ENCODE measurements at regions not wholly inside any gene's neighbourhood (a gene's known extent, or its start where the extent isn't known, plus 50 kb on each side); places are given as distances from the start of the nearest gene placed in this dataset.

GRCh38 chr15:46251903-46252302 lies 617.1 kb downstream of the SQOR start:
- DNase-seq (ENCODE audit: low read depth) = no peak

GRCh38 chr15:46258056-46258455 lies 623.2 kb downstream of the SQOR start:
- no peak for DNase-seq (ENCODE audit: low read depth)

GRCh38 chr15:46260937-46261336 lies 626.1 kb downstream of the SQOR start:
- no peak for DNase-seq (ENCODE audit: low read depth)

DNA sequence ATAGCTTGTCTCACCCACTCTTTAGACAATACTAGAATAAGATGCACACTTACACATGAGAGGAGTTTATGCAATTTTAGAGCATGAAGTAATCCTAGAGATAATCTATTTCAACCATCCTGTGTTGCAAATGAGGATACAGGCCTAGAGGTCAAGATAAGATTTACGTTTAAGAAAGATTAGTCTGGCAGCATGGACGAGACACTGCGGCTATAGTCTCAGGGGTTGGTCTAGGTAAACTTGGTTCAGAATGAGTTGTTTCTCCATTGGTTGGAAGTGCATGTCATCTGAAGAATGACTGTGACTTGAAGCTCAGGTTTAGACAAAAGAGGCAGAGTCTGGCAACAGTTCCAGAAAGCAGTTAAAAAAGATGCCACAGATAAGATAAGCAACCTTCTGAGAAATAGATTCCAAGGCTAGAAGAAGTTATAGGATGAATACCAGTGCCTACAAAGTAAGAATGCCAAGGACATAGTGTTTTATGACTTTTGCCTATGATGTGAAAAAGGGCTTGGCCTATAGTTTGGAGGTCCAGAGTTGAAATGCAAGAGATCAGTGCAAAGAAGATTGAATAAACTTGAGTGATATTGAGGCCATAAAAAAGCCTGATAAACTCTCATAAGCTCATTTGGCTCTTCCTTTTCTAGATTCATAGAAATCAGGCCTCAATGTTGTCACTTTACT lies 631.0 kb downstream of the SQOR start:
- DNase-seq (ENCODE audit: low read depth) = no peak

- no peak for DNase-seq (ENCODE audit: low read depth)
Observed at GRCh38 chr15:46266661-46267060, 631.8 kb downstream of the SQOR start.

DNA sequence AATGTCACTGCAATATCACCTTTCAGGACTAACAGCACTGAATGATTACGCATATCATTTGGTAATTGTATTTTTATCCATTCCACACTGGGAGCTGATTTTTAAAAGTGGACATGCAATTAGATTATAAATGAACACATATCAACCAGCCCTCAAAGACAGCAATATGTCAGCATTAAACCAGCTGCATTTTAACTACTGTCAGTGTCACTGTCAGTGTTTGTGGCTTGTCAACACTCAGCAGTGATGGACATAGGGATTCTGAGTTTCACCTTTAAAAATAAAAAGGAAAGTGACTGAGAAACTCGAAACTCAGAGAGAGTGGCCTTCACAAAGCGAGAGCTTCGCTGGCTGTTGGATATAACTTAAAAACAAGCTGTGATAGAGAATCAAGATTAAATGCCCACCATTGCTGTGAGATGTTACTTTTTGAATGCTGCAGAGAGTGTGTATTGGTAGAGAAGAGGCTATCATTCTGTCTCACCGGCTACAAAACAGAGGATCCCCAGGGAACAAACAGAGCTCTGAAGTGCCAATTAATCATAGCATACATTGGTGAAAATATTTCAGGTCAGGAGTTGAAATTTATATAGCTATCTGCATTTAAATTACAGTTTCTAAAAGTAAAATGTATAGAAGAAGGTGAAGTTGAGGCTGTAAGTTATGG lies 635.8 kb downstream of the SQOR start:
- no peak for DNase-seq (ENCODE audit: low read depth)

- no peak for DNase-seq (ENCODE audit: low read depth)
Observed at GRCh38 chr15:46275701-46276100, 640.9 kb downstream of the SQOR start.

DNA sequence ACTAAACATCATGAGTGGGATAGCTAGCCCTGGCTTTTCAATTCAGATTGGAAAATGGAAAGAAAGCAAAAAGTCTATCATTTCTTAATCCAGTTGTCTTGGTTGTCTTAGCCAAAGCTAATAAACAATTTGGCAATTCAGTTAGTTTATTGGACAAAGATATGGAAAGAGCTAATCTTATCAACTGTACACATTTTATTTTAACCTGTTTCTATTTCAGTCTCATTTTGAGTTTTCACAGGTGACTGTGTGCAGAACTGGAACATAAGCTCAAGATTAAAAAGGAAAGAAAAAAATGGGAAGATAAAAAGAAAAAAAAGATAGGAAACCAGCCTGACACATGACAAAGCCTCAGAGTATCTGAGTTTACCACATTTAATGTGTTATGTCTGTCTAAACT lies 642.6 kb downstream of the SQOR start:
- no peak for DNase-seq (ENCODE audit: low read depth)

DNA sequence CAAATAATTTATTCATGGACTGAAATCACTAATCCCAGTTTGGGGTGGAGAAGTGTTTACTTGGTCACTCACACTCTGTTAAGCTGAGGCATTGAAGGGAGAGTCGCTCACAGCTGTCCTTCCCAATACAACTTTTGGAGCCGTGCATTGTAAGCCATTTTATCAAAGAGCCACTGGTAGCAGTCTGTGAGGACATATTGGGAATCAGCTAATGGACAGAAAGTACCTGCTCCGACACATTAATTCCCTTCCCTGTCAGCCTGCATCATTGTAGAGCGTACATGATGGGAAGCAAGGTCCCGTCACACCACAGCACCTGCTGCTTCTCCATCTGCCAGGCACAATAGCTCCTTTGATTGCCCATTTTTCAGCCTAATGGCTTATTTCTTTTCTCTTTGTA lies 643.2 kb downstream of the SQOR start:
- DNase-seq (ENCODE audit: low read depth) = no peak

DNA sequence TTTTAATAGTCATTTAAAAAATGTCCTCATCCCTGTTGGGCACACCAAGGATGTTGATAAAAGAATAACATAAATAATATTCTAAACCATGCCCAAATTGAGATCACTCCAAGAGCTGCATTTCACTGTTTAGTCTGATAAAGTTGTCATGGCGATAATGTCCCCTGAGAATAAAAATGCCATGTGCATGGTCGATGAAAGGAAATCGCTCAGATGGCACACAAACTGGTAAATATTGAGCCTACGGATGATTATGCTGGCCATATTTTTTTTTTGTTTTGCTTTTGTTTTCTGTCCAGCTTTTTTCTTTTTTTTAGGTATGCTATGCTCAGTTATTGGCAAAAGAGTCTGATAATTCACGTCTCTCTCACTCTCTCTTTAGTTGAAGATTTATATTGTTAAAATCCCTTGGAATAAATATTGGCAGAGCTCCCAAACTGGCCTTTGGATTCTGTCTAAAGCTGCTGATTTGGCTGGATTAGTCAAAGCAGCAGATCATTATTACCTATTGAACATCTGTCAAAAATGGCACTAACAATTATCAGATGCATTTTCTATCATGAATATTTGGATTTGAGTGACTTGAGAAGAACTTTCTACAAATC lies 643.8 kb downstream of the SQOR start:
- no peak for DNase-seq (ENCODE audit: low read depth)

GRCh38 chr15:46280762-46281542 lies 646.1 kb downstream of the SQOR start:
- peak; percentile 27 for DNase-seq (ENCODE audit: low read depth)

DNA sequence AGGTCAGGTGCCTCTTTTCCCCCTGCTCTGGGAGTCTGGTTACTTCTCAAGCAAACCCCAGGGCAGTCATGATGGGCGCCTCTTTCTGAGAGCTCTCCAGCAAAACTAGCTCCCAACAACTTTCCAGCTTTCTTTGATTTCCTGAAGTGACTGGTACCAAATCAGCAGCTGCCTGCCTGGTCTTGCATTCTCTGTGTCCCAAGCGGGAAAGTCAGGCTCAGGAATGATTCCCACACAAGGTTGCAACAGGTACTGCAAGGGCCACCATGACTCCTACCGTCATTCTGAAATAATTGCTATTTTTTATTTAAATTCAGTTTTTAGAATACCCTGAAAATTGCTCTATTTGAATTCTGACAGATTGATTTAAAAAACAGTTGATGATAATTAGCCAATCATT lies 658.7 kb downstream of the SQOR start:
- DNase-seq (ENCODE audit: low read depth) = no peak

GRCh38 chr15:46296002-46296401 lies 661.2 kb downstream of the SQOR start:
- DNase-seq (ENCODE audit: low read depth) = no peak

- DNase-seq (ENCODE audit: low read depth) = no peak
Observed at GRCh38 chr15:46296797-46297196, 662.0 kb downstream of the SQOR start.

DNA sequence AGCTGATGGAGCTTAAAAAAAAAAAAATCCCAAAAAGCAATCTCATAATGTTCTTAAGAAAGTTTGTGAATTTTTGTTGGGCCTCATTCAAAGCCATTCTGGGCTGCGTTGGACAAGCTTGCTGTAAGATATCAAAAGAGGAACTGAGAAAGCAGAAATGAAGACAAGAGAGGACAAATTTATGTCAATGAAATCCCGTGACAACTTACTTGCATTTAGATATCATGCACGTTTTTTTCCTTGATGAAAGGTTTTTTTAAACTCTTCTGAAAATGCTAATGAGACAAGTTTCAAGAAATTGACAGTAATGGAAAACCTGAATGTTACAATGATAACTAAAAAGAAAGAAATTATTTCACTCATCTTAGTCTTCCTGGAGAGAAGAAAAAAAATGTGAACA lies 662.9 kb downstream of the SQOR start:
- no peak for DNase-seq (ENCODE audit: low read depth)

DNA sequence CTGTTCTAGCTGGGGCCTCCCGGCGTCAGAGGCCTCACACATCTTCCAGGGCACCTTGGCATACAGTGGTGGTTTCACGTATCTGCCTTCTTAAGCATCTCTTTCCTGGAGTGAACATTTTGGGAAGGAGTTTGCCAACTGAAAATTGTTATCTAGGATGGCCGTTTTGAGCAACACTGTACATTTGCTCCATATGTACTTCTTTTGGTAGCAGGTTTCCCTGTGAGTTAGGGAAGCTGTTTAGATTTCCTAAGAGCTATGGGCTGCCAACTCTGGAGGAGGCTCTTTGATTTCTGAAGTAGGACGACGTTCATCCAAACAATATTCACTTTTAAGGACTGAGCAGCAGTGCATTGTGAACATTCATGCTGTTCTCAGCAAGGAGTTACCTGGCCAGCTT lies 665.9 kb downstream of the SQOR start:
- no peak for DNase-seq (ENCODE audit: low read depth)

DNA sequence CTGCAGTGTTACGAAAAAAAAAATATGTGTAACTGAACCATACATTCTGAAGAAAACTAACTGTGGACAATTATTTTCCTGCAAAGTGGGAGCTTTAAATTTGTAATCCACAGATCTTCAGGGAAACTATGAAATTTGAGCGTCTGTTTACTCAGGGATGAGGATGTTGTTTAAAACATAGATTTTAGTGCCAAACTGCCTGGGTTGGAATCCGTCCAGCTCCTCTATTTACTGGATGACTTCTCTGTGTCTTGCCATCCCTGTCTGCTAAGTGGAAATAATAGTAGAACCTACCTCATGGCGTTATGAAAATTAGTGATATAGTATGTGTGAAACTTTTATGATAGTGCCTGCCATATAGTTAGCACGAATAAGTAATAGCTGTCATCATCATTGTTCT lies 666.5 kb downstream of the SQOR start:
- no peak for DNase-seq (ENCODE audit: low read depth)

DNA sequence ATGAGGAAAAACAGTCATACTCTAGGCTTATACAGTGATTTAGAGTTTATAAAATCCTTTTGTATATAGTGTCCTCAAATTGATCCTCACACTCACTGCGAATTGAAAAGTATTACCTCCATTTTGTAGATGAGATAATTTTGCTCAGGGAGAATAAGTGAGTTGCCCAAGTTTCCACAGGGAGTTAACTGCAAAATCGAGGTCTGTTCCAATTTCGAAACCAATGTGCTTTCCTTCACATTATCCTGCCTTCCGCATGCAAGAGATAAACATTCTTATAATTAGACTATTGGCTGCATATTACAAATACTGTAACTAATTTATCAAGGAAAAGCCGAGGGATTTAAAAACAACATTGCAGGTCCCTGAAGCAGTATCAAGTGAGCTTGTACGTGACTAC lies 667.0 kb downstream of the SQOR start:
- DNase-seq (ENCODE audit: low read depth) = no peak

GRCh38 chr15:46304321-46304720 lies 669.5 kb downstream of the SQOR start:
- peak; percentile 32 for DNase-seq (ENCODE audit: low read depth)

DNA sequence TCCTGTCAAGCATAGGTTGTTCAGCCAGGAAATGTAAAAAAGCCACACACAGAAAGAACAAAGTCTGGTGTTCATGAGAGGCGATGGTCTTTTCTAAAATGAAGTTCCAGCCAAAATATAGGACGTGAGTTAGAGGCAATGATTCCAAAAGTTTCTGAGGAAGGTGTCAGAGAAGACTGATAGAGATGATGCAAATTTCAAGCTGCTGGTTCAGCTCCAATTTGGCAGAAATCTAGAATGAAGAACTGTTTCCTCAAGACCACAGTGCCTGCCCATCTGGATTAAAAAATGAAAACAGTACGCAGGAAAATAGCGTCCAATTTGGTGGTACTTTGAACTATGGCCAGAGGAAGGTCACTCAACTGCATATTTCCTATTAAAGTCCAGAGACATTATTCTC lies 672.9 kb downstream of the SQOR start:
- DNase-seq (ENCODE audit: low read depth) = no peak

DNA sequence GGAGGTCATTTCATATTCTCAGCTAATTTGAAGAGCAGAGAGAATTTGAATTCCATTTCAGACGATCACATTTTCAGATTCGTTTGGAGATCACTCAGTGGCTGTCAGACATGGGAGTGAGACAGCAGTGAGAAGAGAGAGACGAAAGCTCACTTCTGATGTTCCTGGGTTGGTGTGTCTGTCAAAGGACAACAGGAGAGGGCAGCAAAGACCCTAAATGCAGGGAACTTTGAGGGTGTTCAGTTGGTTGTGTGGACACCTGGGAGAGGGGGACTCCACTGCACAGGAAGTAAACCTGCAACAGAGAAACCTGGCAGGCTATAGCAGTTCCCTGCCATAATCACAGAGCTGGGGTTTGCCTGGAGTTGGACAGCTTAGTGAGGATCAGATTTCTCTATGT lies 675.1 kb downstream of the SQOR start:
- DNase-seq (ENCODE audit: low read depth) = no peak

- peak; percentile 63 for DNase-seq (ENCODE audit: low read depth)
Observed at GRCh38 chr15:46312133-46312740, 677.4 kb downstream of the SQOR start.

Measured in renal cortical epithelial cell (primary cell).